Heart left ventricle (tissue), 13 donors: ENCODE measurements at regions not wholly inside any gene's neighbourhood (a gene's known extent, or its start where the extent isn't known, plus 50 kb on each side); places are given as distances from the start of the nearest gene placed in this dataset.

ENCODE experiments used
- POLR2A ChIP-seq, 2 donors: fragments of 450-650 bp; IDR thresholded peaks; one replicate each; pipeline ENCODE4 v1.6.1; 2017; ENCODE audit warnings: antibody characterized with exemption in 2 of 2, mild to moderate bottlenecking in 2 of 2, moderate library complexity in 2 of 2
- TF ChIP-seq, protein P1 (sequence below), 12 donors: fragments of 200-600 bp; sonication (generic) in 4 of 12; IDR thresholded peaks; one replicate each; pipeline versions ENCODE4 v1.5.0 to v1.8.0; 2018 to 2022; ENCODE audit warnings: antibody characterized with exemption in 12 of 12, mild to moderate bottlenecking in 5 of 12
- donor health status: ischemic (EF 13 %, LVEDD 7.1; RV severe dilation, severe dysfunction).
- donor health status: DM: no; HTN: yes; CAD: no.
- donor health status: DM: no; HTN: no; CAD: no.
- donor health status: ischemic (EF 25% LVEDD 6.9; RV normal size, moderate dysfunction).
- donor health status: ischemic (EF 25% LVEDD 5.7; RV mildly dilated, moderate dysfunction).
- donor health status: ischemic (EF 35%, LVEDD 5.7; RV mildly dilated, moderate dysfunction).
- donor health status: nonischemic (EF 11% LVEDD 7.7; RV severe dilation, severe dysfunction).
- donor health status: DM: yes; HTN: yes; CAD: no.
- donor health status: PGD.
- donor health status: ischemic (EF 29% LVEDD 5.4; RV normal size, mild dysfunction).
- donor health status: nonischemic (EF 23%, LVEDD 6.1; RV moderate dilation, normal function).

DNA sequence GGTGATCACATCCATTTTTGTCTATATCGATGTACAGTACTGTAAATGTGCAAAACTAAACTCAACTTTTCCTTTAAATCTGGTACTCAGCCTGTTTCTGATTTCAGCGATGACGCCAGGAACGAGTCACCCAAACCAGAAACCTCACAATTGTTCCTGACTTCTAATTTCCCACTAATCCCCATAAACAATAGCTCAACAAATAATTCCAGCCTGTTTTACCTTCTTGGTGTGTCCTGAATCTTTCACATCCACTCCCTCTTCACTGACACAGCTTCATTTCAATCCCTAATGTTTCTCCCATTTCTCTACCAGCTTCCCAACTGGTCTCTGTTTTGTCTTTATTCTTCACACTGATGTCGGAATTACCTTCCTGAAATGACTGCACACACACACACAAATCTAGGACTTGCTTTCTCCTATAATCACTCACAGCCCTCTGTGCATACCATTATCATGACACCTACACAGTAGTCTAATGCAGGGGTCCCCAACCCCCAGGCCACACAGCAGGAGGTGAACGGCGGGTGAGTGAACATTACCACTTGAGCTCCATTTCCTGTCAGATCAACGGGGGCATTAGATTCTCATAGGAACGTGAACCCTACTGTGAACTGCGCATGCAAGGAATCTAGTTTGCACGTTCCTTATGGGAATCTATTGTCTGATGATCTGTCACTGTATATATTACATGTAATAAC lies 97.8 kb upstream of the SLC30A5 start:
- TF ChIP-seq, protein P1, sequence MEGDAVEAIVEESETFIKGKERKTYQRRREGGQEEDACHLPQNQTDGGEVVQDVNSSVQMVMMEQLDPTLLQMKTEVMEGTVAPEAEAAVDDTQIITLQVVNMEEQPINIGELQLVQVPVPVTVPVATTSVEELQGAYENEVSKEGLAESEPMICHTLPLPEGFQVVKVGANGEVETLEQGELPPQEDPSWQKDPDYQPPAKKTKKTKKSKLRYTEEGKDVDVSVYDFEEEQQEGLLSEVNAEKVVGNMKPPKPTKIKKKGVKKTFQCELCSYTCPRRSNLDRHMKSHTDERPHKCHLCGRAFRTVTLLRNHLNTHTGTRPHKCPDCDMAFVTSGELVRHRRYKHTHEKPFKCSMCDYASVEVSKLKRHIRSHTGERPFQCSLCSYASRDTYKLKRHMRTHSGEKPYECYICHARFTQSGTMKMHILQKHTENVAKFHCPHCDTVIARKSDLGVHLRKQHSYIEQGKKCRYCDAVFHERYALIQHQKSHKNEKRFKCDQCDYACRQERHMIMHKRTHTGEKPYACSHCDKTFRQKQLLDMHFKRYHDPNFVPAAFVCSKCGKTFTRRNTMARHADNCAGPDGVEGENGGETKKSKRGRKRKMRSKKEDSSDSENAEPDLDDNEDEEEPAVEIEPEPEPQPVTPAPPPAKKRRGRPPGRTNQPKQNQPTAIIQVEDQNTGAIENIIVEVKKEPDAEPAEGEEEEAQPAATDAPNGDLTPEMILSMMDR (IDR thresholded peaks at IDR 0.05), result no peak
- no peak for TF ChIP-seq POLR2A (IDR thresholded peaks at IDR 0.05)
